Esophagus muscularis mucosa (tissue), 3 donors: ENCODE measurements at regions not wholly inside any gene's neighbourhood (a gene's known extent, or its start where the extent isn't known, plus 50 kb on each side); places are given as distances from the start of the nearest gene placed in this dataset.

Experiments
- POLR2A ChIP-seq: fragments of 450-650 bp; IDR thresholded peaks from one replicate; pipeline ENCODE4 v1.6.1; 2017; ENCODE audit warnings: antibody characterized with exemption, moderate library complexity, mild to moderate bottlenecking, low read depth
- POLR2AphosphoS5 ChIP-seq, 2 donors: sonication (generic); formaldehyde crosslinking; IDR thresholded peaks; one replicate each; pipeline ENCODE4 v1.6.1; 2017; ENCODE audit warnings: antibody characterized with exemption in 2 of 2
- TF ChIP-seq, protein P1 (sequence below), 3 experiments: fragments of 200-600 bp in 2 of 3; fragments of 450-650 bp in 1 of 3; sonication (generic) in 2 of 3; IDR thresholded peaks; one replicate each; pipeline ENCODE4 v1.5.1; 2017 to 2019; ENCODE audit warnings: antibody characterized with exemption in 3 of 3, mild to moderate bottlenecking in 2 of 3, moderate library complexity in 1 of 3

GRCh38 chr5:73312872-73313510 is 135.6 kb downstream of the FOXD1 start:
- TF ChIP-seq, protein P1, sequence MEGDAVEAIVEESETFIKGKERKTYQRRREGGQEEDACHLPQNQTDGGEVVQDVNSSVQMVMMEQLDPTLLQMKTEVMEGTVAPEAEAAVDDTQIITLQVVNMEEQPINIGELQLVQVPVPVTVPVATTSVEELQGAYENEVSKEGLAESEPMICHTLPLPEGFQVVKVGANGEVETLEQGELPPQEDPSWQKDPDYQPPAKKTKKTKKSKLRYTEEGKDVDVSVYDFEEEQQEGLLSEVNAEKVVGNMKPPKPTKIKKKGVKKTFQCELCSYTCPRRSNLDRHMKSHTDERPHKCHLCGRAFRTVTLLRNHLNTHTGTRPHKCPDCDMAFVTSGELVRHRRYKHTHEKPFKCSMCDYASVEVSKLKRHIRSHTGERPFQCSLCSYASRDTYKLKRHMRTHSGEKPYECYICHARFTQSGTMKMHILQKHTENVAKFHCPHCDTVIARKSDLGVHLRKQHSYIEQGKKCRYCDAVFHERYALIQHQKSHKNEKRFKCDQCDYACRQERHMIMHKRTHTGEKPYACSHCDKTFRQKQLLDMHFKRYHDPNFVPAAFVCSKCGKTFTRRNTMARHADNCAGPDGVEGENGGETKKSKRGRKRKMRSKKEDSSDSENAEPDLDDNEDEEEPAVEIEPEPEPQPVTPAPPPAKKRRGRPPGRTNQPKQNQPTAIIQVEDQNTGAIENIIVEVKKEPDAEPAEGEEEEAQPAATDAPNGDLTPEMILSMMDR (IDR thresholded peaks at IDR 0.05), result no peak
- TF ChIP-seq POLR2A (no peak), POLR2AphosphoS5 (IDR thresholded peaks at IDR 0.05) (no peak)
